ENCODE measurements at regions not wholly inside any gene's neighbourhood (a gene's known extent, or its start where the extent isn't known, plus 50 kb on each side); places are given as distances from the start of the nearest gene placed in this dataset.

GRCh38 chr17:62895320-62896301 is 70.4 kb upstream of the TANC2 start:
- Histone ChIP-seq H3K9me2 (ENCODE audit: insufficient read depth, low read length) (no peaks in the 10 kb centered on the region), H3K9ac (ENCODE audit: low read length) (no peak overlapping the region), H3K27ac (ENCODE audit: low read length) (no peak overlapping the region), H3K9me3 (ENCODE audit: low read length) (no peaks in the 10 kb centered on the region), H3F3A (ENCODE audit: insufficient read depth, low read length, poor library complexity, severe bottlenecking) (no peaks in the 10 kb centered on the region), H3K79me2 (replicated peaks; ENCODE audit: insufficient read depth, low read length) (no peaks in the 10 kb centered on the region), H3K36me3 (ENCODE audit: insufficient read depth, low read length) (no peaks in the 10 kb centered on the region), H3K4me3 (ENCODE audit: low read length) (no peak overlapping the region), H4K20me1 (ENCODE audit: insufficient read depth) (no peaks in the 10 kb centered on the region), H3K4me2 (ENCODE audit: low read length) (no peak overlapping the region), H2AFZ (ENCODE audit: low read depth, low read length) (no peak overlapping the region), H3K27me3 (ENCODE audit: insufficient read depth, low read depth, low read length) (no peaks in the 10 kb centered on the region)
- TF ChIP-seq TAF1 (IDR thresholded peaks at IDR 0.05; ENCODE audit: low read depth) (no peak), POLR2AphosphoS5 (IDR thresholded peaks at IDR 0.05) (no peak), EZH2 (IDR thresholded peaks at IDR 0.05; ENCODE audit: borderline replicate concordance, insufficient read depth, low read length, poor library complexity, severe bottlenecking) (no peak), CTCF (IDR thresholded peaks at IDR 0.05; ENCODE audit: poor library complexity, severe bottlenecking) (no peak), REST (IDR thresholded peaks at IDR 0.05; ENCODE audit: borderline replicate concordance) (no peak), MXI1 (conservative IDR thresholded peaks at IDR 0.05; ENCODE audit: poor library complexity, severe bottlenecking) (no peak), EP300 (conservative IDR thresholded peaks at IDR 0.05; ENCODE audit: poor library complexity, severe bottlenecking) (no peak), RAD21 (conservative IDR thresholded peaks at IDR 0.05) (no peak), SMC3 (conservative IDR thresholded peaks at IDR 0.05; ENCODE audit: poor library complexity) (no peak)

- H4K20me1 ChIP-seq (ENCODE audit: insufficient read depth): no peaks in the 10 kb centered on the region
- no peaks in the 10 kb centered on the region for H3K36me3 ChIP-seq (ENCODE audit: insufficient read depth, low read length)
- no peak for TF ChIP-seq POLR2AphosphoS5 (IDR thresholded peaks at IDR 0.05)
- TF ChIP-seq EP300 (conservative IDR thresholded peaks at IDR 0.05; ENCODE audit: poor library complexity, severe bottlenecking): no peak
- no peak for TF ChIP-seq RAD21 (conservative IDR thresholded peaks at IDR 0.05)
- TF ChIP-seq SMC3 (conservative IDR thresholded peaks at IDR 0.05; ENCODE audit: poor library complexity): no peak
- TF ChIP-seq TAF1 (IDR thresholded peaks at IDR 0.05; ENCODE audit: low read depth): no peak
- no peak for TF ChIP-seq MXI1 (conservative IDR thresholded peaks at IDR 0.05; ENCODE audit: poor library complexity, severe bottlenecking)
- TF ChIP-seq CTCF (IDR thresholded peaks at IDR 0.05; ENCODE audit: poor library complexity, severe bottlenecking): no peak
- no peak for TF ChIP-seq REST (IDR thresholded peaks at IDR 0.05; ENCODE audit: borderline replicate concordance)
- no peak for TF ChIP-seq EZH2 (IDR thresholded peaks at IDR 0.05; ENCODE audit: borderline replicate concordance, insufficient read depth, low read length, poor library complexity, severe bottlenecking)
- no peaks in the 10 kb centered on the region for H3K9me2 ChIP-seq (ENCODE audit: insufficient read depth, low read length)
- no peak overlapping the region for H3K9ac ChIP-seq (ENCODE audit: low read length)
- H3K4me2 ChIP-seq (ENCODE audit: low read length): no peak overlapping the region
- H3K27ac ChIP-seq (ENCODE audit: low read length): no peak overlapping the region
- no peaks in the 10 kb centered on the region for H3K27me3 ChIP-seq (ENCODE audit: insufficient read depth, low read depth, low read length)
- H3K9me3 ChIP-seq (ENCODE audit: low read length): no peaks in the 10 kb centered on the region
- no peak overlapping the region for H2AFZ ChIP-seq (ENCODE audit: low read depth, low read length)
- no peak overlapping the region for H3K4me3 ChIP-seq (ENCODE audit: low read length)
- H3K79me2 ChIP-seq (replicated peaks; ENCODE audit: insufficient read depth, low read length): no peaks in the 10 kb centered on the region
- H3F3A ChIP-seq (ENCODE audit: insufficient read depth, low read length, poor library complexity, severe bottlenecking): no peaks in the 10 kb centered on the region
Observed at GRCh38 chr17:62892870-62893338, 73.1 kb upstream of the TANC2 start.

All from neural cell (in vitro differentiated cells).